Mesodermal cell (in vitro differentiated cells): ENCODE measurements at regions not wholly inside any gene's neighbourhood (a gene's known extent, or its start where the extent isn't known, plus 50 kb on each side); places are given as distances from the start of the nearest gene placed in this dataset.

Experiments
- H3K27ac ChIP-seq: 2 replicates; pipeline ENCODE4 v1.7.0; 2013; ENCODE audit warnings: mild to moderate bottlenecking, low read depth, low read length, moderate library complexity; ENCODE audit not compliant: severe bottlenecking
- H3K36me3 ChIP-seq: 2 replicates; pipeline ENCODE4 v1.7.1; 2013; ENCODE audit warnings: mild to moderate bottlenecking, low read length, moderate library complexity; ENCODE audit not compliant: control insufficient read depth, insufficient read depth
- H3K4me1 ChIP-seq: one replicate; pipeline ENCODE4 v1.7.1; 2013; ENCODE audit warnings: mild to moderate bottlenecking, low read length; ENCODE audit not compliant: insufficient read depth, control insufficient read depth, poor library complexity, severe bottlenecking
- H3K4me3 ChIP-seq: 2 replicates; pipeline ENCODE4 v1.7.0; 2013; ENCODE audit warnings: low read length, control low read depth, mild to moderate bottlenecking; ENCODE audit not compliant: insufficient read depth, poor library complexity, severe bottlenecking; ENCODE audit errors: extremely low read depth
- H3K9me3 ChIP-seq: 2 replicates; pipeline ENCODE4 v1.7.1; 2013; ENCODE audit warnings: mild to moderate bottlenecking, low read length, moderate library complexity; ENCODE audit not compliant: control insufficient read depth
- WGBS, 2 experiments: methylation state at CpG; one replicate each; pipeline ENCODE4 v1.1.5; 2013; ENCODE audit warnings: missing lambda C conversion rate in 2 of 2; ENCODE audit not compliant: insufficient coverage in 2 of 2; 5-methylcytosine and 5-hydroxymethylcytosine counted together

GRCh38 chr13:47158593-47158992 lies 261.7 kb upstream of the HTR2A start:
- H3K4me1 ChIP-seq, result peaks cover 4% of the 10 kb centered on the region
- WGBS, 2 experiments, result 100% methylated on average over 1 of the region's 2 CpGs; no CpG with 5 or more reads in 1 of the 2 experiments
- no peak overlapping the region for H3K27ac ChIP-seq
- no peaks in the 10 kb centered on the region for H3K9me3 ChIP-seq
- no peak overlapping the region for H3K4me3 ChIP-seq
- H3K36me3 ChIP-seq, result no peaks in the 10 kb centered on the region

GRCh38 chr13:47148543-47148942 lies 251.7 kb upstream of the HTR2A start:
- 80 to 96% methylated on average over 1 to 3 of the region's 3 CpGs for WGBS, 2 experiments
- H3K36me3 ChIP-seq, result no peaks in the 10 kb centered on the region
- H3K4me1 ChIP-seq, result no peaks in the 10 kb centered on the region
- H3K4me3 ChIP-seq, result no peak overlapping the region
- no peak overlapping the region for H3K27ac ChIP-seq
- H3K9me3 ChIP-seq, result no peaks in the 10 kb centered on the region

GRCh38 chr13:47147812-47148119 lies 250.9 kb upstream of the HTR2A start:
- Histone ChIP-seq H3K4me1 (no peaks in the 10 kb centered on the region), H3K27ac (no peak overlapping the region), H3K36me3 (no peaks in the 10 kb centered on the region), H3K4me3 (no peak overlapping the region), H3K9me3 (no peaks in the 10 kb centered on the region)
- WGBS, 2 experiments, result 86% methylated on average over 1 of the region's 2 CpGs; no CpG with 5 or more reads in 1 of the 2 experiments

DNA sequence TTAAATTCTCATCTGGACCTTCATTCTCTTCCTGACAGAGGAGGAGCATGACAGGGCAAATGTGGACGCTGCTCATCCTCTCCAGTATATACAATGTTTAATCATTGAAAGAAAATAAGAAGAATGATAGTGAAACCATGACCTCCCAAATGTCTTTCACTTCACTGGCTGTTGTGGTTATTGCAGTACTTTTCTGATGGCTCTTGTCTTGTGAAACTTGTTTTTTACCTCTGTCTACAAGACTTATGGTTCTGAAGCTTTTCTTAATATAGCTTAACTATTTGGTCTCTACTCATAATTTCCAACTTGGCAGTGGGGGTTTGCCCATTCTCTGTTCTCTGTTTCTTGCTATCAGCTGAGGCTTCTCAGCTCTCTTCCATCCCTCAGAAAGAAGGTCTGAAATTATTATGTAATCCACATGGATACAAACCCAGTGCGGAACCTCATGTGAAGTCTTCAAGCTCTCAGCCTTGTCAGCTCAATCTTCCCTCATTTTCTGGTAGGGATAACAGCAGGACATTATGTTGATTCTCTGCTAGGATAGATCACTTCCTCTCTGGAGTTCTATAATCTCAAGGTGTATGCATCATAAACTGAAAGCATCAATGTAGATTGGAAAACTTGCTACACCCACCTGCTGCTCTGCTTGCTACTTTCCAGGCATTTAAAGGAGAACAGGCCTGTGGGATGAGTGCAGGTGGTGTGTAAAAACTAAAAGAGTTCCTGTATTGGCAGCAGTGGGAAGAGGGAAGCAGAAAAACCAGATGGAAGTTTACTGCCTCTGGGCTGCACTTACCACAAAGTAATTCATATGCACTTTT lies 250.3 kb upstream of the HTR2A start:
- no peak overlapping the region for H3K4me3 ChIP-seq
- no peaks in the 10 kb centered on the region for H3K4me1 ChIP-seq
- no peak overlapping the region for H3K27ac ChIP-seq
- H3K9me3 ChIP-seq, result no peaks in the 10 kb centered on the region
- WGBS, 2 experiments, result no CpG with 5 or more reads among the region's 2 CpGs
- H3K36me3 ChIP-seq, result no peaks in the 10 kb centered on the region

GRCh38 chr13:47146136-47146535 lies 249.3 kb upstream of the HTR2A start:
- Histone ChIP-seq H3K4me3 (no peak overlapping the region), H3K4me1 (no peaks in the 10 kb centered on the region), H3K9me3 (no peaks in the 10 kb centered on the region), H3K36me3 (no peaks in the 10 kb centered on the region), H3K27ac (no peak overlapping the region)

DNA sequence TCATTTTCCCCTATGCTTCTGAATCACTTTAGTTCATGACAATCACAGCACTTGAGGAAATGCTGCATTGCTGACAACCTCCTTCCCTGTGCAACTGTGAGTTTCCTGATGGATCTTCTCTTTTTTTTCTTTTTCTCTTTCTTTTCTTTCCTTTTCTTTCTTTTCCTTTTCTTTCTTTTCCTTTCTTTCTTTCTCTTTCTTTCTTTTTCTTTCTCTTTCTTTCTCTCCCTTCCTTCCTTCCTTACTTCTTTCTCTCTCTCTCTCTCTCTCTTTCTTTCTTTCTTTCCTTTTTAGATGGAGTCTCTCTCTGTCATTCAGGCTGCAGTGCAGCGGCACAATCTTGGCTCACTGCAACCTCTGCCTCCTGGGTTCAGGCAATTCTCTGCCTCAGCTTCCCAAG lies 247.9 kb upstream of the HTR2A start:
- Histone ChIP-seq H3K9me3 (no peaks in the 10 kb centered on the region), H3K4me3 (no peak overlapping the region), H3K27ac (no peak overlapping the region), H3K4me1 (no peaks in the 10 kb centered on the region), H3K36me3 (no peaks in the 10 kb centered on the region)
- WGBS, 2 experiments, result 100% methylated on average over 1 of the region's 1 CpG; no CpG with 5 or more reads in 1 of the 2 experiments

- Histone ChIP-seq H3K36me3 (no peaks in the 10 kb centered on the region), H3K9me3 (no peaks in the 10 kb centered on the region), H3K27ac (no peak overlapping the region), H3K4me1 (no peaks in the 10 kb centered on the region), H3K4me3 (no peak overlapping the region)
- no CpG with 5 or more reads among the region's 2 CpGs for WGBS, 2 experiments
These were observed 245.3 kb upstream of the HTR2A start for GRCh38 chr13:47142105-47142504.

GRCh38 chr13:47139519-47139918 lies 242.7 kb upstream of the HTR2A start:
- H3K36me3 ChIP-seq, result no peaks in the 10 kb centered on the region
- H3K4me3 ChIP-seq, result no peak overlapping the region
- H3K27ac ChIP-seq, result no peak overlapping the region
- no peaks in the 10 kb centered on the region for H3K9me3 ChIP-seq
- no peaks in the 10 kb centered on the region for H3K4me1 ChIP-seq
- 53 to 89% methylated on average over 1 of the region's 2 CpGs for WGBS, 2 experiments

DNA sequence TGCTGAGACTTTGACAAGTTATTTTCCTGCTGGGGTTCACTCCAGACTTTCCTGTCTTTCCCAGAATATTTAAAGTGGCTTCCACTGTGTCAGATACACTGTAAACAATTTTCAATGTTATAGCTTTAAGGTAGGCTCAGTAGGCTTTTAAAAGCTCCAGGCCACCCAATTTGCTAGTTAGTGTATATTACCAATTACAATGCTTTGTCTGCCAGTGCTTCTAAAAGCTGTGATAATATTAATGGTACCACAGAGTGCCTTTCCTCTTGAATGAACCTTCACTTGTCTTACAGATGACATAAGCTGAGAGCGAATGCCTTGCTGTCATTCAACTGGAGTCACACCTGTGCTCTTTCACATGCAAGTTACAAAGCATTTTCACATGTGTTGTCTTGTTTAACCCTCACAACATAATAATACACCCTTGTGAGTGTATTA lies 239.7 kb upstream of the HTR2A start:
- Histone ChIP-seq H3K4me1 (no peaks in the 10 kb centered on the region), H3K27ac (no peak overlapping the region), H3K9me3 (no peaks in the 10 kb centered on the region), H3K36me3 (no peaks in the 10 kb centered on the region), H3K4me3 (no peak overlapping the region)
- WGBS, 2 experiments, result 63% methylated on average over 1 of the region's 1 CpG

DNA sequence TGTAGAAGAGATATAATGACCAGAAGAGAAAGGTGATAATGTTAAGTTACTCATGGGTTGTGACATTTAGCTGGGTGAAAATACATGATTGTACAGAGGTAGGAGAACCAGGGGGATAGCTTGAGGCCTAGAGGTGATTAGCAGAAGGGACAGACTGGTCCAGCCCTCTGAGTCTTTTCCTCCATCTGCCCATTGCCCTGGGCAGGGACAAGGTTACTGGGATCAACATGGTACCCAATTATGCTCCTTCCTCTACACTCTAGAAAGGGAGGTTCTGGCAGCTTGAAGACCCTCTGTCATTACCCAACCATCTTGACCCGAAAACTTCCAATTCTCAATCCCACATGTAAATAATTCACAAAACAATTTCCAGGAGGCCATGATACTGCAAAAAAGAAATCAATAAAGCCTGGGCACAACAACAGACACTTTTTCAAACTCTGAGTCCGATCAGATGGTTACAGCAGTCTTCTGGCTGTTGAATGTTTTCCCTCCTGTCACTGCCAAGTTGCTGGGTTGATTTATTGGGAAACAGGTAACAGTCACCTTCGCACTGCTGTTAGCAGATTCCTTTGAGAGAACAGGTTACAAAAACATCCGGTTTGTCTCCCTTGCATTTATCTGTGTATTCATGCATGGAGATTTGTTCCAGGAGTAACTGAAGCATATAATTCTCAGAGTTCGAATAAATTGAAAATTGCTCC lies 239.1 kb upstream of the HTR2A start:
- H3K9me3 ChIP-seq, result no peaks in the 10 kb centered on the region
- no peaks in the 10 kb centered on the region for H3K36me3 ChIP-seq
- WGBS, 2 experiments, result 89 to 91% methylated on average over 5 of the region's 5 CpGs
- H3K4me1 ChIP-seq, result no peaks in the 10 kb centered on the region
- no peak overlapping the region for H3K4me3 ChIP-seq
- no peak overlapping the region for H3K27ac ChIP-seq

DNA sequence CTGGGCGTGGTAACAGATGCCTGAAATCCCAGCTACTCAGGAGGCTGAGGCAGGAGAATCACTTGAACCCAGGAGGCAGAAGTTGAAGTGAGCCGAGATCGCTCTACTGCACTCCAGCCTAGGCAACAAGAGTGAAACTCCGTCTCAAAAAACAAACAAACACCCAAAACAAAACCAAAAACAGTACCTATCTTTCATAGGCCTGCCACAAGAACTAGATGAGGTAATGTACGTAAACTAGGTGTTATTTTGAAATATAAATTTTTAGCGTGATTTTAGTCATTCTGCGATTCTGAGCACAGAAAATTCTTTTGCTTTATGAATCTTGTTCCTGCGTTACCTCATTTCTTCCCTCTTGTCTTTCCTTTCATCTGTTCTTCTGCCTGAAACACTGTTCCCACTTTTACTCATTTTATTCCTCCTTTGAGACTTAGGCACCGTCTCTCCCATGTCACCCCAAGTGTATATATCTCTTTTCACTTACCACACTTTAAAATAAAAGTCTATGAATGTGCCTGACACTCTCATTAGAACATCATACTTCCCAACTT lies 238.2 kb upstream of the HTR2A start:
- no peaks in the 10 kb centered on the region for H3K4me1 ChIP-seq
- H3K27ac ChIP-seq, result no peak overlapping the region
- H3K36me3 ChIP-seq, result no peaks in the 10 kb centered on the region
- 91 to 96% methylated on average over 6 of the region's 9 CpGs for WGBS, 2 experiments
- no peaks in the 10 kb centered on the region for H3K9me3 ChIP-seq
- no peak overlapping the region for H3K4me3 ChIP-seq
